ENCODE measurements at regions not wholly inside any gene's neighbourhood (a gene's known extent, or its start where the extent isn't known, plus 50 kb on each side); places are given as distances from the start of the nearest gene placed in this dataset.

DNA sequence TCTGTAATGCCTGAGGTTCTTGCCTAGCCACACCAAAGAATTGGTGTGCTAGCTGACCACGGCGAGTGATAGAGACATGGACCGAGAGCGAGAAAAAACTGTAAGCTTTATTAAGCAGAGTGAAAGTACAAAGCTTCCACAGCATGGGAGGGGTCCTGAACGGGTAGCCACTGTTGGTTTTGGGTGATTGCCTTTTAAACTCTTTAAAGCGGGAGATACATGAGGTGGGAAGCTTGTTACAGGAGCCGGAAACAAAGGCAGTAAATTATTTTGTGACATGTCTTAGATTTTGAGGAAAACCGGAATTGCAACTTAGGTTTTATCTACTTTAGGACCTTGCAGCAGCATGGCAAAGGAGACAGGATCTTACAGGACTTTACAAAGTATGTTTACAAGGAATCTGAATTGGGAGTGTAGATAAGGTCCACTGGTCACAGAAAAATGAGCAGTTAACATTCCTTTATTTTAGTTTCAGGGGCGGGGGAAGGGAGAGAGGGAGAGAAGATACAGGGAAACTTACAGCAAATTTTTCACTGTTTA, 252.7 kb upstream of the MBL2 start:
- TF ChIP-seq, protein P1, sequence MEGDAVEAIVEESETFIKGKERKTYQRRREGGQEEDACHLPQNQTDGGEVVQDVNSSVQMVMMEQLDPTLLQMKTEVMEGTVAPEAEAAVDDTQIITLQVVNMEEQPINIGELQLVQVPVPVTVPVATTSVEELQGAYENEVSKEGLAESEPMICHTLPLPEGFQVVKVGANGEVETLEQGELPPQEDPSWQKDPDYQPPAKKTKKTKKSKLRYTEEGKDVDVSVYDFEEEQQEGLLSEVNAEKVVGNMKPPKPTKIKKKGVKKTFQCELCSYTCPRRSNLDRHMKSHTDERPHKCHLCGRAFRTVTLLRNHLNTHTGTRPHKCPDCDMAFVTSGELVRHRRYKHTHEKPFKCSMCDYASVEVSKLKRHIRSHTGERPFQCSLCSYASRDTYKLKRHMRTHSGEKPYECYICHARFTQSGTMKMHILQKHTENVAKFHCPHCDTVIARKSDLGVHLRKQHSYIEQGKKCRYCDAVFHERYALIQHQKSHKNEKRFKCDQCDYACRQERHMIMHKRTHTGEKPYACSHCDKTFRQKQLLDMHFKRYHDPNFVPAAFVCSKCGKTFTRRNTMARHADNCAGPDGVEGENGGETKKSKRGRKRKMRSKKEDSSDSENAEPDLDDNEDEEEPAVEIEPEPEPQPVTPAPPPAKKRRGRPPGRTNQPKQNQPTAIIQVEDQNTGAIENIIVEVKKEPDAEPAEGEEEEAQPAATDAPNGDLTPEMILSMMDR (IDR thresholded peaks at IDR 0.05; ENCODE audit: poor library complexity, severe bottlenecking): no peak
- TF ChIP-seq EZH2 (IDR thresholded peaks at IDR 0.05; ENCODE audit: borderline replicate concordance, insufficient read depth, low read length, poor library complexity, severe bottlenecking) (no peak), SMC3 (conservative IDR thresholded peaks at IDR 0.05; ENCODE audit: poor library complexity) (no peak)
